Gastrocnemius medialis (tissue), 4 donors: ENCODE measurements at regions not wholly inside any gene's neighbourhood (a gene's known extent, or its start where the extent isn't known, plus 50 kb on each side); places are given as distances from the start of the nearest gene placed in this dataset.

Experiments
- CTCF ChIP-seq, 5 experiments: fragments of 450-650 bp in 3 of 5; fragments of 200-600 bp in 2 of 5; sonication (generic) in 2 of 5; IDR thresholded peaks in 4 of 5; conservative IDR thresholded peaks in 1 of 5; 1 replicate in 4 of 5; 2 replicates in 1 of 5; pipeline ENCODE4 v1.5.1; 2016 to 2019; ENCODE audit warnings: antibody characterized with exemption in 5 of 5, mild to moderate bottlenecking in 3 of 5, moderate library complexity in 3 of 5
- POLR2A ChIP-seq, 2 donors: fragments of 450-650 bp; IDR thresholded peaks; one replicate each; pipeline ENCODE4 v1.6.1; 2017; ENCODE audit warnings: antibody characterized with exemption in 2 of 2, mild to moderate bottlenecking in 2 of 2, moderate library complexity in 2 of 2

GRCh38 chr14:40133463-40133862 is 701.2 kb upstream of the FBXO33 start:
- TF ChIP-seq CTCF (IDR thresholded peaks at IDR 0.05 in 4 of 5, conservative IDR thresholded peaks at IDR 0.05 in 1 of 5) (no peak), POLR2A (IDR thresholded peaks at IDR 0.05) (no peak)
